SH-SY5Y (cell line): ENCODE measurements at regions not wholly inside any gene's neighbourhood (a gene's known extent, or its start where the extent isn't known, plus 50 kb on each side); places are given as distances from the start of the nearest gene placed in this dataset.

Source experiments
- GATA2 ChIP-seq: IDR thresholded peaks from 2 replicates; pipeline ENCODE4 v1.6.1; 2011; ENCODE audit warnings: mild to moderate bottlenecking, low read depth, low read length
- GATA3 ChIP-seq: IDR thresholded peaks from 2 replicates; pipeline ENCODE4 v1.6.1; 2011; ENCODE audit warnings: low read depth, mild to moderate bottlenecking, low read length, moderate library complexity

GRCh38 chr2:217023611-217024010 lies 163.7 kb upstream of the TNP1 start:
- no peak for TF ChIP-seq GATA3
- TF ChIP-seq GATA2: no peak
